Liver (tissue), 7 donors: ENCODE measurements at regions not wholly inside any gene's neighbourhood (a gene's known extent, or its start where the extent isn't known, plus 50 kb on each side); places are given as distances from the start of the nearest gene placed in this dataset.

Experiments used
- DNase-seq: peaks from one replicate; pipeline ENCODE4 v3.0.0-alpha.2; 2017; ENCODE audit warnings: low spot score
- H3K27ac ChIP-seq, 2 donors: one replicate each; pipeline ENCODE4 v1.7.0; 2013; ENCODE audit warnings: inconsistent platforms in 2 of 2, low read length in 2 of 2, control low read depth in 1 of 2, low read depth in 1 of 2, mild to moderate bottlenecking in 1 of 2
- H3K27me3 ChIP-seq, 4 donors: one replicate each; pipeline versions ENCODE4 v1.6.1 to v1.7.0; 2013; ENCODE audit warnings: low read length in 3 of 4, inconsistent platforms in 1 of 4, mild to moderate bottlenecking in 1 of 4, moderate library complexity in 1 of 4; ENCODE audit not compliant: control insufficient read depth in 4 of 4, insufficient read depth in 4 of 4
- H3K36me3 ChIP-seq, 4 donors: one replicate each; pipeline versions ENCODE4 v1.6.1 to v1.7.0; 2013; ENCODE audit warnings: low read length in 3 of 4, mild to moderate bottlenecking in 3 of 4, low read depth in 1 of 4, moderate library complexity in 1 of 4; ENCODE audit not compliant: control insufficient read depth in 4 of 4, insufficient read depth in 3 of 4
- H3K4me1 ChIP-seq, 4 donors: one replicate each; pipeline versions ENCODE4 v1.6.1 to v1.7.0; 2013; ENCODE audit warnings: low read length in 3 of 4, mild to moderate bottlenecking in 3 of 4, moderate library complexity in 1 of 4; ENCODE audit not compliant: control insufficient read depth in 4 of 4, insufficient read depth in 4 of 4
- H3K4me3 ChIP-seq, 3 donors: one replicate each; pipeline versions ENCODE4 v1.6.1 to v1.7.0; 2013; ENCODE audit warnings: low read length in 3 of 3, control low read depth in 1 of 3, low read depth in 1 of 3, mild to moderate bottlenecking in 1 of 3
- H3K9ac ChIP-seq, 2 donors: one replicate each; pipeline ENCODE4 v1.7.0; 2013; ENCODE audit warnings: low read length in 2 of 2, mild to moderate bottlenecking in 2 of 2, moderate library complexity in 2 of 2, control low read depth in 1 of 2, low read depth in 1 of 2
- H3K9me3 ChIP-seq, 4 donors: one replicate each; pipeline versions ENCODE4 v1.6.1 to v1.7.0; 2013; ENCODE audit warnings: low read length in 3 of 4; ENCODE audit not compliant: control insufficient read depth in 4 of 4
- EGR1 ChIP-seq, 2 donors: IDR thresholded peaks; 2 replicates each; pipeline ENCODE4 v1.6.1; 2016 to 2018; ENCODE audit warnings: antibody characterized with exemption in 2 of 2, low read depth in 2 of 2
- FOXA1 ChIP-seq: IDR thresholded peaks from 2 replicates; pipeline ENCODE4 v1.6.1; 2016; ENCODE audit warnings: antibody characterized with exemption
- FOXA2 ChIP-seq: IDR thresholded peaks from 2 replicates; pipeline ENCODE4 v1.6.1; 2016; ENCODE audit warnings: antibody characterized with exemption
- HNF4A ChIP-seq, 2 donors: conservative IDR thresholded peaks; 2 replicates each; pipeline ENCODE4 v1.6.1; 2016; ENCODE audit warnings: antibody characterized with exemption in 2 of 2, mild to moderate bottlenecking in 2 of 2
- MAX ChIP-seq: IDR thresholded peaks from 2 replicates; pipeline ENCODE4 v1.6.1; 2016; ENCODE audit warnings: antibody characterized with exemption
- NR2F2 ChIP-seq: IDR thresholded peaks from 2 replicates; pipeline ENCODE4 v1.6.1; 2016; ENCODE audit warnings: antibody characterized with exemption
- REST ChIP-seq: IDR thresholded peaks from 2 replicates; pipeline ENCODE4 v1.6.1; 2016; ENCODE audit warnings: antibody characterized with exemption, mild to moderate bottlenecking
- RXRA ChIP-seq, 2 donors: IDR thresholded peaks; 2 replicates each; pipeline ENCODE4 v1.6.1; 2017 to 2018; ENCODE audit warnings: antibody characterized with exemption in 2 of 2, mild to moderate bottlenecking in 1 of 2
- TAF1 ChIP-seq: conservative IDR thresholded peaks from 2 replicates; pipeline ENCODE4 v1.6.1; 2016; ENCODE audit warnings: antibody characterized with exemption, mild to moderate bottlenecking
- YY1 ChIP-seq: IDR thresholded peaks from 2 replicates; pipeline ENCODE4 v1.6.1; 2016; ENCODE audit warnings: antibody characterized with exemption, mild to moderate bottlenecking
- WGBS: extraction: QIAGEN DNeasy Blood & Tissue Kit; methylation state at CpG from one replicate; pipeline ENCODE4 v1.1.7; 2013; 5-methylcytosine and 5-hydroxymethylcytosine counted together
- TF ChIP-seq, protein P1 (sequence below): IDR thresholded peaks from 2 replicates; pipeline ENCODE4 v1.6.1; 2016; ENCODE audit warnings: antibody characterized with exemption
- TF ChIP-seq, protein P2 (sequence below): IDR thresholded peaks from 2 replicates; pipeline ENCODE4 v1.6.1; 2016; ENCODE audit warnings: antibody characterized with exemption
- donor health status: healthy.
- donor health status: healthy.
- donor health status: healthy.
- donor health status: healthy.

DNA sequence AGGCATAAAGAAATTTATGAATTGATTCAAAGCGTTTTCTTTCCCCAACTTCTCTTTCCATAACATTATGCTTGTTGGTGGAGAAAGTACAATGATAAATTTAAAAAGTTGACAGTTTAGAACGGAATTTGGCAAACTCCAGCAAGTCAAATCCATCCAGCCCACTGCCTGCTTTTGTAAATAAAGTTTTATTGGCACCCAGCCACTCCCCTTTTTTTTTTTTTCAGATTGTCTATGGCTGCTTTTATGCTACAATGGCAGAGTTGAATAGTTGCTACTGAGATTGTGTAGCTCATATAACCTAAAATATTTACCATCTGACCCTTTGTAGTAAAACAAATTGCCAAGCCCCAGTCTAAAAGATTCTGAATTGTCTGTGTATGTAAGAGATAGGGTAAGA lies 112.8 kb upstream of the RBMS3 start:
- H3K9ac ChIP-seq: no peak overlapping the region
- TF ChIP-seq EGR1 (IDR thresholded peaks at IDR 0.05; ENCODE audit: low read depth in 2 of 2): no peak
- TF ChIP-seq FOXA1: no peak
- no peak for TF ChIP-seq MAX
- TF ChIP-seq, protein P1, sequence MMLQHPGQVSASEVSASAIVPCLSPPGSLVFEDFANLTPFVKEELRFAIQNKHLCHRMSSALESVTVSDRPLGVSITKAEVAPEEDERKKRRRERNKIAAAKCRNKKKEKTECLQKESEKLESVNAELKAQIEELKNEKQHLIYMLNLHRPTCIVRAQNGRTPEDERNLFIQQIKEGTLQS: no peak
- TF ChIP-seq YY1: no peak
- TF ChIP-seq RXRA (IDR thresholded peaks at IDR 0.05): no peak
- H3K27me3 ChIP-seq: no peaks in the 10 kb centered on the region
- H3K9me3 ChIP-seq: no peaks in the 10 kb centered on the region
- no peaks in the 10 kb centered on the region for H3K36me3 ChIP-seq
- DNase-seq: no peak
- WGBS: 82% methylated on average over 2 of the region's 2 CpGs
- H3K4me3 ChIP-seq: no peak overlapping the region
- H3K4me1 ChIP-seq: no peaks in the 10 kb centered on the region
- no peak overlapping the region for H3K27ac ChIP-seq

GRCh38 chr3:29168696-29169095 lies 112.2 kb upstream of the RBMS3 start:
- Histone ChIP-seq H3K27ac (no peak overlapping the region), H3K9me3 (no peaks in the 10 kb centered on the region), H3K9ac (no peak overlapping the region), H3K4me1 (no peaks in the 10 kb centered on the region), H3K27me3 (no peaks in the 10 kb centered on the region), H3K36me3 (no peaks in the 10 kb centered on the region), H3K4me3 (no peak overlapping the region)
- WGBS: 53% methylated on average over 1 of the region's 1 CpG
- TF ChIP-seq YY1 (no peak), FOXA2 (no peak), HNF4A (conservative IDR thresholded peaks at IDR 0.05) (no peak), MAX (no peak), FOXA1 (no peak), NR2F2 (no peak), TAF1 (no peak), REST (no peak), EGR1 (IDR thresholded peaks at IDR 0.05; ENCODE audit: low read depth in 2 of 2) (no peak)
- TF ChIP-seq, protein P1: no peak
- TF ChIP-seq, protein P2, sequence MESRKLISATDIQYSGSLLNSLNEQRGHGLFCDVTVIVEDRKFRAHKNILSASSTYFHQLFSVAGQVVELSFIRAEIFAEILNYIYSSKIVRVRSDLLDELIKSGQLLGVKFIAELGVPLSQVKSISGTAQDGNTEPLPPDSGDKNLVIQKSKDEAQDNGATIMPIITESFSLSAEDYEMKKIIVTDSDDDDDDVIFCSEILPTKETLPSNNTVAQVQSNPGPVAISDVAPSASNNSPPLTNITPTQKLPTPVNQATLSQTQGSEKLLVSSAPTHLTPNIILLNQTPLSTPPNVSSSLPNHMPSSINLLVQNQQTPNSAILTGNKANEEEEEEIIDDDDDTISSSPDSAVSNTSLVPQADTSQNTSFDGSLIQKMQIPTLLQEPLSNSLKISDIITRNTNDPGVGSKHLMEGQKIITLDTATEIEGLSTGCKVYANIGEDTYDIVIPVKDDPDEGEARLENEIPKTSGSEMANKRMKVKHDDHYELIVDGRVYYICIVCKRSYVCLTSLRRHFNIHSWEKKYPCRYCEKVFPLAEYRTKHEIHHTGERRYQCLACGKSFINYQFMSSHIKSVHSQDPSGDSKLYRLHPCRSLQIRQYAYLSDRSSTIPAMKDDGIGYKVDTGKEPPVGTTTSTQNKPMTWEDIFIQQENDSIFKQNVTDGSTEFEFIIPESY: no peak
- DNase-seq: no peak
